GM12872 (cell line): ENCODE measurements at regions not wholly inside any gene's neighbourhood (a gene's known extent, or its start where the extent isn't known, plus 50 kb on each side); places are given as distances from the start of the nearest gene placed in this dataset.

ENCODE experiments used
- TF ChIP-seq, protein P1 (sequence below): IDR thresholded peaks from 3 replicates; pipeline ENCODE4 v1.5.1; 2011; ENCODE audit warnings: low read depth, mild to moderate bottlenecking, low read length, moderate library complexity; ENCODE audit not compliant: insufficient read depth

- TF ChIP-seq, protein P1, sequence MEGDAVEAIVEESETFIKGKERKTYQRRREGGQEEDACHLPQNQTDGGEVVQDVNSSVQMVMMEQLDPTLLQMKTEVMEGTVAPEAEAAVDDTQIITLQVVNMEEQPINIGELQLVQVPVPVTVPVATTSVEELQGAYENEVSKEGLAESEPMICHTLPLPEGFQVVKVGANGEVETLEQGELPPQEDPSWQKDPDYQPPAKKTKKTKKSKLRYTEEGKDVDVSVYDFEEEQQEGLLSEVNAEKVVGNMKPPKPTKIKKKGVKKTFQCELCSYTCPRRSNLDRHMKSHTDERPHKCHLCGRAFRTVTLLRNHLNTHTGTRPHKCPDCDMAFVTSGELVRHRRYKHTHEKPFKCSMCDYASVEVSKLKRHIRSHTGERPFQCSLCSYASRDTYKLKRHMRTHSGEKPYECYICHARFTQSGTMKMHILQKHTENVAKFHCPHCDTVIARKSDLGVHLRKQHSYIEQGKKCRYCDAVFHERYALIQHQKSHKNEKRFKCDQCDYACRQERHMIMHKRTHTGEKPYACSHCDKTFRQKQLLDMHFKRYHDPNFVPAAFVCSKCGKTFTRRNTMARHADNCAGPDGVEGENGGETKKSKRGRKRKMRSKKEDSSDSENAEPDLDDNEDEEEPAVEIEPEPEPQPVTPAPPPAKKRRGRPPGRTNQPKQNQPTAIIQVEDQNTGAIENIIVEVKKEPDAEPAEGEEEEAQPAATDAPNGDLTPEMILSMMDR = no peak
These were observed 225.1 kb upstream of the MPPED2 start for GRCh38 chr11:30811226-30811755.

GRCh38 chr11:30810116-30810515, 224.0 kb upstream of the MPPED2 start:
- TF ChIP-seq, protein P1 = no peak

DNA sequence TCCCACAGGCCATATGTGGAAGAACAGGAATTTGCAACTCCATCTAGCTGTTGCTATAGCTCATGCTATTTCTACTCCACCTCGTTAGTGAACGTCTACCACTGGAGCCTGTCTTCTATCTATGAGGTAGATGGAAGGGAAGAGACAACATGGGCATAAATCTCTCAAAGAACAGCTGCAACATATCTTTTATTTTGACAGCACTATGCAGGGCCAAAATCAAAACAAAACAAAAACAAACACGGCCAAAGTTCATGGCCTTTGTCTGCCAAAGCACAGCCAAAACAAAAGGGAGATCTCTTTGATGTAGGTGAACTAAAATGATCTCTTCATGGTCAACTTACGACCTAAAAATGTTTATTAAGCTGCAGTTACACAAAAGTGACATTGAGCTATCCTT, 215.2 kb upstream of the MPPED2 start:
- TF ChIP-seq, protein P1 = no peak

- TF ChIP-seq, protein P1 = no peak
These were observed 214.8 kb upstream of the MPPED2 start for GRCh38 chr11:30800904-30801303.

- TF ChIP-seq, protein P1 = no peak
These were observed 212.5 kb upstream of the MPPED2 start for GRCh38 chr11:30798547-30799236.

- TF ChIP-seq, protein P1 = no peak
These were observed 203.1 kb upstream of the MPPED2 start for GRCh38 chr11:30789270-30789669.

- TF ChIP-seq, protein P1 = no peak
These were observed 202.7 kb upstream of the MPPED2 start for GRCh38 chr11:30788849-30789248.
